PC-9 (cell line): ENCODE measurements at regions not wholly inside any gene's neighbourhood (a gene's known extent, or its start where the extent isn't known, plus 50 kb on each side); places are given as distances from the start of the nearest gene placed in this dataset.

Experiments
- BruUV-seq: library from RNA; stranded (reverse); fragments of 400-500 nt; replicated peaks from 2 replicates; lab custom pipeline; 2021; lab: Mats Ljungman, UMichigan
- CTCF ChIA-PET: fragments of 300-600 bp; sonication (Branson Sonifier 250); formaldehyde crosslinking; loops from one replicate; lab custom pipeline; 2022; ENCODE audit warnings: antibody characterized with exemption; lab: Charles Lee
- POLR2A ChIA-PET: fragments of 300-600 bp; sonication (Branson Sonifier 250); formaldehyde crosslinking; loops from one replicate; lab custom pipeline; 2022; ENCODE audit warnings: antibody characterized with exemption; ENCODE audit not compliant: unreplicated experiment; lab: Charles Lee
- DNase-seq, 2 experiments: peaks; one replicate each; pipeline versions ENCODE4 v3.0.0 to v3.0.0-alpha.2; 2015 to 2022; ENCODE audit warnings: mixed read lengths in 1 of 2
- H2AFZ ChIP-seq: fragments of 200-600 bp; sonication (generic); 2 replicates; pipeline ENCODE4 v1.8.1; 2017; ENCODE audit warnings: antibody characterized with exemption
- H3F3A ChIP-seq: fragments of 200-600 bp; sonication (generic); 2 replicates; pipeline ENCODE4 v1.8.1; 2017; ENCODE audit warnings: antibody characterized with exemption, mild to moderate bottlenecking, low read depth; ENCODE audit not compliant: insufficient read depth
- H3K27ac ChIP-seq: fragments of 200-600 bp; sonication (generic); 2 replicates; pipeline ENCODE4 v1.6.1; 2016; ENCODE audit warnings: mixed run types
- H3K27me3 ChIP-seq: fragments of 200-600 bp; sonication (generic); 2 replicates; pipeline ENCODE4 v1.6.1; 2016; ENCODE audit warnings: low read depth, mixed run types; ENCODE audit not compliant: insufficient read depth
- H3K36me3 ChIP-seq: fragments of 200-600 bp; sonication (generic); 2 replicates; pipeline ENCODE4 v1.6.1; 2016; ENCODE audit warnings: low read depth, mixed run types
- H3K4me1 ChIP-seq: fragments of 200-600 bp; sonication (generic); replicated peaks from 2 replicates; pipeline ENCODE4 v1.6.1; 2016; ENCODE audit warnings: mixed run types; ENCODE audit not compliant: insufficient read depth
- H3K4me2 ChIP-seq: fragments of 200-600 bp; sonication (generic); 2 replicates; pipeline ENCODE4 v1.6.1; 2017; ENCODE audit warnings: mixed run types
- H3K4me3 ChIP-seq: fragments of 200-600 bp; sonication (generic); 2 replicates; pipeline ENCODE4 v1.6.1; 2016; ENCODE audit warnings: mixed run types
- H3K79me2 ChIP-seq: fragments of 200-600 bp; sonication (generic); 2 replicates; pipeline ENCODE4 v1.6.1; 2017; ENCODE audit warnings: low read depth, mixed run types
- H3K9me2 ChIP-seq: fragments of 200-600 bp; sonication (generic); 2 replicates; pipeline ENCODE4 v1.8.1; 2017; ENCODE audit warnings: mild to moderate bottlenecking; ENCODE audit not compliant: insufficient read depth
- H3K9me3 ChIP-seq: fragments of 200-600 bp; sonication (generic); 2 replicates; pipeline ENCODE4 v1.8.1; 2016; ENCODE audit warnings: low read depth; ENCODE audit not compliant: insufficient read depth
- H4K20me1 ChIP-seq: fragments of 200-600 bp; sonication (generic); 2 replicates; pipeline ENCODE4 v1.8.1; 2017; ENCODE audit not compliant: insufficient read depth
- CTCF ChIP-seq: fragments of 200-600 bp; sonication (generic); conservative IDR thresholded peaks from 2 replicates; pipeline ENCODE4 v1.6.1; 2017; ENCODE audit warnings: mixed run types, antibody characterized with exemption, mild to moderate bottlenecking, moderate library complexity
- EZH2 ChIP-seq: fragments of 200-600 bp; sonication (generic); IDR thresholded peaks from 2 replicates; pipeline ENCODE4 v1.8.0; 2017; ENCODE audit warnings: antibody characterized with exemption, low read depth
- intact Hi-C: fragments of 100-400 bp; cut with micrococcal nuclease; formaldehyde crosslinking; loops from one replicate; pipeline ENCODE4 v1.10.0; 2022; ENCODE audit not compliant: unreplicated experiment

GRCh38 chr18:54515149-54515548 is 75.9 kb upstream of the DYNAP start:
- H3K9me3 ChIP-seq, result no peaks in the 10 kb centered on the region
- no peak overlapping the region for H3K4me3 ChIP-seq
- H3K9me2 ChIP-seq, result no peaks in the 10 kb centered on the region
- H4K20me1 ChIP-seq, result no peaks in the 10 kb centered on the region
- H3K79me2 ChIP-seq, result no peaks in the 10 kb centered on the region
- H3K36me3 ChIP-seq, result no peaks in the 10 kb centered on the region
- BruUV-seq, result no TSS peak
- H3K27ac ChIP-seq, result no peak overlapping the region
- intact Hi-C loops, result no loop called here
- CTCF ChIA-PET, result no interaction called here
- no peaks in the 10 kb centered on the region for H3K4me1 ChIP-seq
- H3K27me3 ChIP-seq, result no peaks in the 10 kb centered on the region
- H2AFZ ChIP-seq, result no peak overlapping the region
- H3K4me2 ChIP-seq, result no peak overlapping the region
- POLR2A ChIA-PET, result no interaction called here
- H3F3A ChIP-seq, result no peaks in the 10 kb centered on the region
- no peak for TF ChIP-seq EZH2
- no peak for TF ChIP-seq CTCF
- DNase-seq, result no peak

- Histone ChIP-seq H3K4me2 (no peak overlapping the region), H3K9me3 (no peaks in the 10 kb centered on the region), H3K9me2 (no peaks in the 10 kb centered on the region), H3K36me3 (no peaks in the 10 kb centered on the region), H3K4me1 (no peaks in the 10 kb centered on the region), H3K79me2 (no peaks in the 10 kb centered on the region), H3K27me3 (no peaks in the 10 kb centered on the region), H3F3A (no peaks in the 10 kb centered on the region), H3K27ac (no peak overlapping the region), H4K20me1 (no peaks in the 10 kb centered on the region), H3K4me3 (no peak overlapping the region), H2AFZ (no peak overlapping the region)
- no peak for DNase-seq
- BruUV-seq, result no TSS peak
- ChIA-PET CTCF (no interaction called here), POLR2A (no interaction called here)
- intact Hi-C loops, result no loop called here
- TF ChIP-seq CTCF (no peak), EZH2 (no peak)
Observed at GRCh38 chr18:54517521-54517920, 73.5 kb upstream of the DYNAP start.

- TF ChIP-seq CTCF, result no peak
- TF ChIP-seq EZH2, result no peak
- Histone ChIP-seq H3K79me2 (no peaks in the 10 kb centered on the region), H3K9me2 (no peaks in the 10 kb centered on the region), H3K27ac (no peak overlapping the region), H2AFZ (no peak overlapping the region), H3K4me3 (no peak overlapping the region), H3K4me2 (no peak overlapping the region), H3F3A (no peaks in the 10 kb centered on the region), H3K27me3 (no peaks in the 10 kb centered on the region), H3K4me1 (no peaks in the 10 kb centered on the region), H4K20me1 (no peaks in the 10 kb centered on the region), H3K9me3 (no peaks in the 10 kb centered on the region), H3K36me3 (no peaks in the 10 kb centered on the region)
- no peak for DNase-seq
- CTCF ChIA-PET, result no interaction called here
- intact Hi-C loops, result no loop called here
- BruUV-seq, result no TSS peak
- POLR2A ChIA-PET, result no interaction called here
Observed at GRCh38 chr18:54521846-54522245, 69.2 kb upstream of the DYNAP start.
